ENCODE measurements at regions not wholly inside any gene's neighbourhood (a gene's known extent, or its start where the extent isn't known, plus 50 kb on each side); places are given as distances from the start of the nearest gene placed in this dataset.

DNA sequence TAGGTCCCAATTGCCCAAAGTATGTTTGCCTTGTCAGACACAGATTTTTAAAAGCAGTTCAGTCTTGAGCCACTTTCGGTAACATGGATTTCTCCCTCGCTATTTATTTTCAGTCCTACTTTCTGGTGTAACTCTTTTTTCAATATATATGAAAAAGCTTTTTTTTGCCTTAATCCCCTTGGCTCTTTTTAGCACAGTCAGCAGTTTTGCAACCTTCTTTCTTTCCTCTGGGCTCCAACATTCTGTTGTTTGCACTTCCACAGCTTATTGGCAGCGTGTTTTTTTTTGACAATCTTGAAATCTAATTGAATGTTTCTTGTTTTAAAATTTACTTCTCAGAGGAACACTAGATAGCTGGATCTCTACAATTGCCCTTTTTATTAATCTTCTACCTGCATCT, 429.3 kb upstream of the NBEA start:
- DNase-seq = no peak

GRCh38 chr13:34513526-34513925, 428.5 kb upstream of the NBEA start:
- DNase-seq = no peak

- DNase-seq = no peak
These were observed 426.9 kb upstream of the NBEA start for GRCh38 chr13:34515201-34515600.

DNA sequence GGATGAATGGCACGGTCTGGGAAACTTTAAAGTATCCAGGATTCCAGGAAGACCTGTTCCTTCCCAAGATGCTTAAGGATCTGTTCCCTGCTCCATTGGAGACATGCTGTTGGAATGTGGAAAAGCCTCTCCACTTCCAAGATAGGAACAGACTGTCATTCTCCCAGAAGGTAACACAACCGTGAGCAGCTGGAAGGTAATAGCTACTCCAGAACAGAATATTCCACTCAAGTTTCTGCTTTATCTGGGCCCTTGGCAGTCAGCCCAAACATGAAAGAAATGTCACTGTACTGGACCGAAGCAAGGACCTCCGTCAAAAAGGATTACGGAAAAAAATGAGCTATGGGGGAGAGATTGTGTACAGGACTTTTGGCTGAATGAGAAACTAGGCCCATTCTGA, 420.9 kb upstream of the NBEA start:
- no peak for DNase-seq

- DNase-seq = no peak
These were observed 419.3 kb upstream of the NBEA start for GRCh38 chr13:34522808-34523207.

GRCh38 chr13:34523406-34523805, 418.7 kb upstream of the NBEA start:
- no peak for DNase-seq

GRCh38 chr13:34533941-34534340, 408.1 kb upstream of the NBEA start:
- no peak for DNase-seq

DNA sequence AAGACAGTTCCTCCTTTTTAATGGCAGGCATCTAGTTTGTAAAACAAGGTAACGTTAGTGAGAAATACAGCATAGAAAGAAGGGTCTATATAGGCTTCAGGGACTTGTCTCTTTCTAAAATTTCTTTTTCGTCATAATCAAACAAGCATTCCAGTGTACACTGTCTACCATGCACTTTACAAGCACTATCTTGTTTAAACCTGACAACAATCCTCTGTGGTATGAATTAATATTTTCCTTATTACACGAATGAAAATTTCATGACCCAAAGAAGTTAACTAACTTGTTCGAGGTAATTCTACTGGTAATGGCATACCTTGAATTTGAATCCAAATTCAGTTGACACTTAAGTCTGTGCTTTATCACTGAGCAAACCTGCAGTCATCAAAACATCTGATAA, 399.7 kb upstream of the NBEA start:
- DNase-seq = no peak

- DNase-seq = no peak
These were observed 398.2 kb upstream of the NBEA start for GRCh38 chr13:34543836-34544235.

DNA sequence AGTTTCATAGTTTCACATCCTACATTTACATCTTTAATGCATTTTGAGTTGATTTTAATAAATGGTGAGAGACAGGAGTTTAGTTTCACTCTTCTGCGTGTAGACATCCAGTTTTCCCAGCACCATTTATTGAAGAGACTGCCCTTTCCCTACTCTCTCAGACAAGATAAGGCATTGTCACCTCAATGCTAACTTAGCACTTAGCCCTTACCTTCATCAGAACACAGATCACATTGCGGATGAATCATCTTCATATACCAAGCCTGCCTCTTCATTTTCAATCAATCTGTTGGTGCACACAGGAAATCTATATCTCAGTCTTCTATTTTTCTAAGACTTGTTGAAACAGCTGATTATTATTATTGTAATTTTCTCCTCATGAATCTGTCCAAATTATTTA, 396.6 kb upstream of the NBEA start:
- DNase-seq = no peak

DNA sequence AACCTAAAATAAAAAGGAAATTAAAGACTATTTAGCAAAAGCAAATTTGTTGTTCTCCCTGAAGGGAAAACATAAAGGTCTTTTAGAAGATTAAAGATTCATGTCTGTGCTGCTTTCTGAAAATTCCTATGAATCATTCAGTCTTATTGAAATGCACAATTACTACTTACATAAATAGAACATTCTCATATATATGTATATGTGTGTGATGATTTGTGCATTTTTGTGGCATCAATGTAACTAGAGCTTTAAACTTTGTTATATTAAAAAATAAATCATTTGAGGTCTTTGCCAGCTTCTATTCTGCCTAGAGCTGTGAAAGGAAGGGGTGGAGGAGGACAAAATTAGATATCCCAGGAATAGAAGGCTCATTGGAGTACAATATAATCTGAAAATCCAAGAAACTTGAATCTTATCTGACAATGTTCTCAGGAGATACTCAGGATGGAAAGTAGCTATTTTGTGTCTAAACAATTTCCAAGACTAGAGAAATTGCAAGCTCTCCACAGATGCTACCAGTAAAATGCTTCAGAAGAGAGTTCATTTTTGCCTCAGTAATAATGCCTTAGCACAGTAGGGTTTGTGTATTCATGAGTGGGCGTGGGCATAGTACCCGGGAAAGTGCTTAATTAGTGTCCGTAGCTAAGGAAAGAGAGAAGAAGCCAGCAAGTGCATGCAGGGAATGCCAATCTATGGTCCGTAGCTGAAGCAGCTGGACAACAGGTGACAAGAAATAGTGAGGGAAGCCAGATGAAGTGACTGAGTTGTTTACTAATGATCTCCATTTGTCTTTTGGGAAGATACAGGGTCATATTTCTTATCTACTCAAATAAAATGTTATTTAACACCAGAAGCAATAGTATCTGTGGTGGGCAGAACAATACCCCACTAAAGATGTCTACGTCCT, 395.5 kb upstream of the NBEA start:
- DNase-seq = no peak

- DNase-seq = no peak
These were observed 394.1 kb upstream of the NBEA start for GRCh38 chr13:34547929-34548328.

DNA sequence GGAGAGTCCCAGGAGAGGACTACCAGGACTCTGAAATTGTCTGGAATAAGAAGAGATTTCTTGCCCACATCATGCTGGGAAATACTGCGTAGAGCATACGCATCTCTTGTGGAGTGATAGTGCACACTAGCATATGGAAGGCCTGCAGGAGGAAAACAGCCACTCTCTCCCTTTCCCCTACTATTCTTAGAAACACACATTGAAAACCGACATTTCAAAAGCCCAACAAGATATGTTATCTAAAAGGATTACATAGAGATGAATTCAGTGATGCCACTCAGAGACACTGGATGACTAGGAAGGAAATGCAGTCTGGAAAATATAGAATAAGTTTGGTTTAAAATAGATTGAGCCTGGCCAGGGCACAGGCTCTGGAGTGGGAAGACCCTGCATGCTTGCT, 388.7 kb upstream of the NBEA start:
- no peak for DNase-seq

GRCh38 chr13:34555988-34556387, 386.1 kb upstream of the NBEA start:
- no peak for DNase-seq

- DNase-seq = no peak
These were observed 381.0 kb upstream of the NBEA start for GRCh38 chr13:34561033-34561432.

DNA sequence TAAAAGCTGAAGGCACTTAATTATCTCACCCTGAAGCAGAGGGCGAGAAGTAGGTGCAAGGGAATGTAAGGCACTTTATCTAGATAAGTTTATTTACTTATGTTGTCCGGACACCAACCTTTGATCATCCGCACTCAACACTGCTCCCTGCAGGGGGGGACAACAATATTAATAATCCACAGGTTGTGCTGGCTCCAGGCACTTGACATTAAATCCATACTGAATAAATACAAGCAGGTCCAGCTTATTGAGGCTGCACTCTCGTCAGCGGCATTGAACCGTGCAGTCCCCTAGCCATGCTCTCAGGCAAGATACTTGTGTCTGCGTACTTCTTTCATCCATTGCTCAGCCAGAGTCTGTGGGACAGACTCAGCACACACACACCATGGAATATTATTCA, 374.5 kb upstream of the NBEA start:
- DNase-seq = no peak

- no peak for DNase-seq
These were observed 371.2 kb upstream of the NBEA start for GRCh38 chr13:34570698-34571353.

- no peak for DNase-seq
These were observed 370.4 kb upstream of the NBEA start for GRCh38 chr13:34571716-34572115.

GRCh38 chr13:34577051-34577450, 365.0 kb upstream of the NBEA start:
- DNase-seq = no peak

DNA sequence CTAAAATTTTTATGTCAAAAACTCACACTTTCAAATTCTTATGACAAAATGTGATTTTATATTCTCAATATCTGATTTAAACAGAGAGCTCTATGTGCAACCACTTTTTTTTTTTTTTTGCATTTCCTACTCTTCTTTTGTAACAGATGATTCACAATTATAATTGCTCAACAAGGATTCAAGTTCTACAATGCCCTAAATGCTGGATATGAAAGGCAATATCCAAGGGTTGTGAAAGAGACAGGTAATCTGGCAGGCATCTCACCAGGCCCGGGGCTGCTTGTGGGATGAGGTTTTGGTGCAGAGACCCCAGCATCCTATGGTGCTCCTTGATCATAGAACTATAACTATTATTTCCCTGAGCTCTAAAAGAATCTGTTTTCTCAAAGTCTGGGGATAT, 363.6 kb upstream of the NBEA start:
- no peak for DNase-seq

DNA sequence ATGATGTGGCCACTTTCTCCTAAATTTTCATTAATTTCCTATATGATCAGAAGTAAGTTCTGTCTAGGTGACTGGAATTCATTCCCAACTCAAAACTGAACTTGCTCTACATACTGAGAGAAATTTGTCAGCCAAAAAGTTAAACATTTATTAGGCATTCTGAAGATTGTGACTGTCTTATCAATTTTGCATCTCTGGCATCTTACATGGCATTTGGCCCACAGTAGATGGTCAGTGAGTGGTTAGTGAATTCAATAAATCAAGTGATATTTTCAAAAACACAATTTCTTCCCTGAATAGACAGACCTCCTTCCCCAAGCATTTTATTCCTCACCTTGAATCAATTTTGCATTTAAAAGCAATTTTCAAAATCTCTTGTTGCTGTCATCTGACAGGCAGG, 363.2 kb upstream of the NBEA start:
- DNase-seq = no peak

GRCh38 chr13:34583181-34583580, 358.9 kb upstream of the NBEA start:
- no peak for DNase-seq

- DNase-seq = no peak
These were observed 354.5 kb upstream of the NBEA start for GRCh38 chr13:34587576-34587975.

- no peak for DNase-seq
These were observed 353.7 kb upstream of the NBEA start for GRCh38 chr13:34588362-34588761.

- no peak for DNase-seq
These were observed 352.5 kb upstream of the NBEA start for GRCh38 chr13:34589581-34589980.
